ENCODE measurements at regions not wholly inside any gene's neighbourhood (a gene's known extent, or its start where the extent isn't known, plus 50 kb on each side); places are given as distances from the start of the nearest gene placed in this dataset.

- H3K9me3 Mint-ChIP-seq: no peaks in the 10 kb centered on the region
- Histone ChIP-seq H3K4me3 (ENCODE audit: low read length) (no peak overlapping the region), H3K27ac (ENCODE audit: low read length) (no peak overlapping the region), H3K4me1 (ENCODE audit: control insufficient read depth, insufficient read depth, low read length) (no peaks in the 10 kb centered on the region), H3K9me3 (ENCODE audit: control insufficient read depth, insufficient read depth, low read length) (no peaks in the 10 kb centered on the region), H3K36me3 (ENCODE audit: control insufficient read depth, insufficient read depth, low read length) (no peaks in the 10 kb centered on the region), H3K27me3 (ENCODE audit: control insufficient read depth, insufficient read depth, low read length) (no peaks in the 10 kb centered on the region)
- DNase-seq (no peak), ATAC-seq (no peak)
- no peak for TF ChIP-seq CTCF (IDR thresholded peaks at IDR 0.05)
- intact Hi-C loops (cut with micrococcal nuclease): no loop called here
- no peak overlapping the region for H3K27ac Mint-ChIP-seq
- WGBS (ENCODE audit: insufficient coverage): 73% methylated on average over 2 of the region's 2 CpGs
- H3K36me3 Mint-ChIP-seq: no peaks in the 10 kb centered on the region
- peaks cover 0 to 5% of the 10 kb centered on the region in 2 donors for H3K27me3 Mint-ChIP-seq (ENCODE audit: low read depth in 2 of 2)
- no peak overlapping the region for H3K4me3 Mint-ChIP-seq
- no peaks in the 10 kb centered on the region for H3K4me1 Mint-ChIP-seq
These were observed 88.2 kb downstream of the TMA16 start for GRCh38 chr4:163582703-163583102.

DNA sequence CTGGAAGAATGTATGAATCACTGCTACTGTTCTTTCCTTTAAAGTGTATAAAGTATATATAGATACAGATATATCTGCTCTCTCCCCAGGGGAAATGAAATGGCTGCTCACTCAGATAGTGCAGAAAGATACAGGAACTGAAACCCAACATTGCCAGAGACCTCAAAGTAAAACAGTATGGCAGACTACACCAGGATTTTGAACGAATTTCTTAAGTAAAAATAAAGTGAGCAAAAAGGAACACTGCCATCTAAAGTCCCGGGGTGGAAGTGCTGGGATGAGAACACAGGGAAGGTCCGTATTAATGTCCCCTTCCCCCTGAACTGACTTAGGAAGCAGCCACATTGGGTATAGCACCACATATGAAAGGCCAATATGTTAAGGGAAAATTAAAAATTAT is 93.4 kb downstream of the TMA16 start:
- H3K36me3 Mint-ChIP-seq: no peaks in the 10 kb centered on the region
- 66% methylated on average over 2 of the region's 3 CpGs for WGBS (ENCODE audit: insufficient coverage)
- peaks cover 0 to 3% of the 10 kb centered on the region in 2 donors for H3K27me3 Mint-ChIP-seq (ENCODE audit: low read depth in 2 of 2)
- TF ChIP-seq CTCF (IDR thresholded peaks at IDR 0.05): no peak
- no peaks in the 10 kb centered on the region for H3K9me3 Mint-ChIP-seq
- intact Hi-C loops (cut with micrococcal nuclease): no loop called here
- ATAC-seq: no peak
- Histone ChIP-seq H3K27ac (ENCODE audit: low read length) (no peak overlapping the region), H3K36me3 (ENCODE audit: control insufficient read depth, insufficient read depth, low read length) (no peaks in the 10 kb centered on the region), H3K27me3 (ENCODE audit: control insufficient read depth, insufficient read depth, low read length) (no peaks in the 10 kb centered on the region), H3K4me1 (ENCODE audit: control insufficient read depth, insufficient read depth, low read length) (no peaks in the 10 kb centered on the region), H3K9me3 (ENCODE audit: control insufficient read depth, insufficient read depth, low read length) (no peaks in the 10 kb centered on the region), H3K4me3 (ENCODE audit: low read length) (no peak overlapping the region)
- H3K4me3 Mint-ChIP-seq: no peak overlapping the region
- no peak overlapping the region for H3K27ac Mint-ChIP-seq
- H3K4me1 Mint-ChIP-seq: no peaks in the 10 kb centered on the region
- peak in 1 of 2 donors; percentile 3 for DNase-seq

DNA sequence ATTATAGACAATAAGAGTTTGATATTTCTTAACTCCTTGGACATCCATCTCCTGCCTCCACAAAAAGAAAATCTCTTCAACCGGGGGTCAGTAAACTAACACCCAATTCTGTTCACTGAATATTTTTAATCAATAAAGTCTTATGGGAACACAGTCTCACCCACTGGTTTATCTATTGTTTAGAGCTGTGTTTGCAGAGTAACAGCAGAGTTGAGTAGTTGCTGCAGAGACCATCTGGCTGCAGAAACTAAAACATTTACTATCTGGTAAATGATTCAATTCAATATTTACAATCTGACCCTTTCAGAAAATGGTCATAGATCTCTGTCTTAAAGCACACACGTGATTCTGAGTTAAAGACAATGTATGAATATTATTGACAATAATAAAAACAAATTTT is 94.0 kb downstream of the TMA16 start:
- intact Hi-C loops (cut with micrococcal nuclease): no loop called here

More for the DNA sequence above, 94.0 kb downstream of the TMA16 start:
- Histone ChIP-seq H3K9me3 (ENCODE audit: control insufficient read depth, insufficient read depth, low read length) (no peaks in the 10 kb centered on the region), H3K36me3 (ENCODE audit: control insufficient read depth, insufficient read depth, low read length) (no peaks in the 10 kb centered on the region), H3K27me3 (ENCODE audit: control insufficient read depth, insufficient read depth, low read length) (no peaks in the 10 kb centered on the region), H3K4me3 (ENCODE audit: low read length) (no peak overlapping the region), H3K27ac (ENCODE audit: low read length) (no peak overlapping the region), H3K4me1 (ENCODE audit: control insufficient read depth, insufficient read depth, low read length) (no peaks in the 10 kb centered on the region)
- no peak overlapping the region for H3K27ac Mint-ChIP-seq
- H3K27me3 Mint-ChIP-seq (ENCODE audit: low read depth in 2 of 2): peaks cover 0 to 2% of the 10 kb centered on the region in 2 donors
- ATAC-seq (no peak), DNase-seq (no peak)
- H3K4me1 Mint-ChIP-seq: no peaks in the 10 kb centered on the region
- H3K4me3 Mint-ChIP-seq: no peak overlapping the region
- no peak for TF ChIP-seq CTCF (IDR thresholded peaks at IDR 0.05)
- WGBS (ENCODE audit: insufficient coverage): no CpG with 5 or more reads among the region's 2 CpGs
- no peaks in the 10 kb centered on the region for H3K36me3 Mint-ChIP-seq
- H3K9me3 Mint-ChIP-seq: no peaks in the 10 kb centered on the region

Measured in natural killer cell (primary cell).